ENCODE measurements at regions not wholly inside any gene's neighbourhood (a gene's known extent, or its start where the extent isn't known, plus 50 kb on each side); places are given as distances from the start of the nearest gene placed in this dataset.

DNA sequence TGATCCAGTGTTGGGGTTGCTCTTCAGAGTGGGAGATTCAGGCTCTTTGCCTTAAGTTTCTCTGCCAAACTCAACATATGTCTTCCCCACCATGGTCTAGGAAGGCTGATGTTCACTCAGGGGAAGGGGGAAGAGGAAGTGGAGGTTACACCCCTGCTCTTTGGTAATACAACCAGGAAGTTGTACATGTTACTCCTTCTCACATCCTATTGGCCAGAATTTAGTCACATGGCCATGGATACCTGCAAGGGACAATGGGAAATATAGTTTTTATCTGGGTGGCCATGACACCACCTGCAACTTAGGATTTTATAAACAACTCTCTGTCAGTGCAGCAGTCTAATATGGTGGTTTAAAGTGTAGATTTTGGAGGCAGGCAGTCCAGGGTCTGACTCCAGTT lies 150.9 kb downstream of the TBX5 start:
- no peak for DNase-seq (ENCODE audit: low spot score)
- H2BK5ac ChIP-seq (ENCODE audit: low read length), result no peak overlapping the region
- H3K27me3 ChIP-seq (ENCODE audit: control insufficient read depth in 3 of 3, insufficient read depth in 3 of 3, low read depth in 1 of 3, low read length in 3 of 3), result no peaks in the 10 kb centered on the region
- H3K9ac ChIP-seq (ENCODE audit: low read depth, low read length, poor library complexity), result no peak overlapping the region
- no peak overlapping the region for H2BK120ac ChIP-seq (ENCODE audit: low read depth, low read length)
- H3K4ac ChIP-seq (ENCODE audit: low read length), result no peak overlapping the region
- H3K79me1 ChIP-seq (ENCODE audit: low read depth, low read length), result no peaks in the 10 kb centered on the region
- no peaks in the 10 kb centered on the region for H3K4me1 ChIP-seq (ENCODE audit: control insufficient read depth in 2 of 2, insufficient read depth in 1 of 2, low read depth in 1 of 2, low read length in 2 of 2)
- H3K4me3 ChIP-seq (ENCODE audit: low read length in 2 of 2), result no peak overlapping the region
- no peak overlapping the region for H3K23ac ChIP-seq (ENCODE audit: low read depth, low read length, poor library complexity)
- H2AFZ ChIP-seq (ENCODE audit: low read length), result no peak overlapping the region
- H3K27ac ChIP-seq (replicated peaks; ENCODE audit: low read length), result no peak overlapping the region
- H4K8ac ChIP-seq (ENCODE audit: low read depth, low read length), result no peak overlapping the region
- no peak overlapping the region for H3K4me2 ChIP-seq (ENCODE audit: insufficient read depth, low read length, poor library complexity, severe bottlenecking)
- H2BK12ac ChIP-seq (ENCODE audit: low read length), result no peak overlapping the region
- no peak overlapping the region for H2AK5ac ChIP-seq (ENCODE audit: low read depth, low read length)
- no peaks in the 10 kb centered on the region for H3K36me3 ChIP-seq (replicated peaks in 1 of 2; ENCODE audit: control insufficient read depth in 2 of 2, insufficient read depth in 2 of 2, low read length in 2 of 2)
- no peak overlapping the region for H2BK15ac ChIP-seq (ENCODE audit: low read length)
- no peaks in the 10 kb centered on the region for H3K9me3 ChIP-seq (replicated peaks in 1 of 2; ENCODE audit: control insufficient read depth in 2 of 2, insufficient read depth in 1 of 2, low read depth in 1 of 2, low read length in 2 of 2)
- no peak overlapping the region for H3K18ac ChIP-seq (ENCODE audit: low read length)
- no peak overlapping the region for H4K91ac ChIP-seq (ENCODE audit: low read depth, low read length, poor library complexity)
- H3K14ac ChIP-seq (ENCODE audit: low read length), result no peak overlapping the region

DNA sequence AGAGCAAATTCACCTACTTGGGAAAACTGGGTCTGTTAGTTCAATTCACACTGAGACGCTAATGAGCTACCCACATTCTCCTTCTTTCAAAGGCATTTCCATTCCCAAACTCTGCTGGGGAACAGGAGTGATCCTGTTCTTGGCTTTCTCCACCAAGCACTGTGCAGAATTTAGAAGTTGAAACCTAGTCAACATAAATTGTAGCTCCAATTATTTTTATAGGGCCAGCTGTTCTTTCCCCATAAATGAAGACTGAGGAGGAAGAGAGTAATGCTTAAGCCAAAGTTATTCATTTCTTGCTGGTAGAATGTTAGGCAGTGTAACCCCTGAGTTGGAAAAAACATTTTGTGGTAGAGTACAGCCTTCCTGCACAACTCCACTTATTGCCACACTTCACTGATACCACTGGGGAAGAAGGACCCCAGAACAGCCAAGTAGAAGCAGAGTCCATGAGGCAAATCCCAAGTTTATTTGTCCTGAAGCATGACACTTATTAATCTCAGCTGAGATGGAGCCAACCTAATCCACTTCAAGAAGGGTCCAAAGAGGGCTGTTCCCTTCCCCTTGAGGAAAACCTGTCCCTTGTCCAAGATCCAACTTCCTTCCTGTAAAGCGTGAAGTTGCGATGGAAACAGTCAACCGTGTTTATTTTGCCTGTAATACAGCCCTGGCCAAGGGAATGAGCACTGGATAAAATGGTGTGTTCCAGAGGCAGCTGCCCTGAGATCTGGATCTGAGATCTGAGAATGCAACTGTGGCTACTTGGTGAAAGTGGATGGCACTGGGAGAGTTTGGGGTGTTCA lies 151.8 kb downstream of the TBX5 start:
- no peaks in the 10 kb centered on the region for H3K79me1 ChIP-seq (ENCODE audit: low read depth, low read length)
- WGBS, 2 donors (ENCODE audit: extremely low coverage in 2 of 2, insufficient read length in 2 of 2, insufficient replicate concordance in 1 of 2), result no CpG with 5 or more reads among the region's 4 CpGs
- no peak overlapping the region for H3K4me3 ChIP-seq (ENCODE audit: low read length in 2 of 2)
- H2AK5ac ChIP-seq (ENCODE audit: low read depth, low read length), result no peak overlapping the region
- H3K18ac ChIP-seq (ENCODE audit: low read length), result no peak overlapping the region
- no peaks in the 10 kb centered on the region for H3K4me1 ChIP-seq (ENCODE audit: control insufficient read depth in 2 of 2, insufficient read depth in 1 of 2, low read depth in 1 of 2, low read length in 2 of 2)
- H2BK15ac ChIP-seq (ENCODE audit: low read length), result no peak overlapping the region
- H2BK12ac ChIP-seq (ENCODE audit: low read length), result no peak overlapping the region
- no peak overlapping the region for H2BK120ac ChIP-seq (ENCODE audit: low read depth, low read length)
- H2BK5ac ChIP-seq (ENCODE audit: low read length), result no peak overlapping the region
- no peak overlapping the region for H4K8ac ChIP-seq (ENCODE audit: low read depth, low read length)
- H3K4ac ChIP-seq (ENCODE audit: low read length), result no peak overlapping the region
- no peak overlapping the region for H3K27ac ChIP-seq (replicated peaks; ENCODE audit: low read length)
- no peaks in the 10 kb centered on the region for H3K9me3 ChIP-seq (replicated peaks in 1 of 2; ENCODE audit: control insufficient read depth in 2 of 2, insufficient read depth in 1 of 2, low read depth in 1 of 2, low read length in 2 of 2)
- no peak overlapping the region for H4K91ac ChIP-seq (ENCODE audit: low read depth, low read length, poor library complexity)
- H3K14ac ChIP-seq (ENCODE audit: low read length), result no peak overlapping the region
- DNase-seq (ENCODE audit: low spot score), result no peak
- no peak overlapping the region for H3K23ac ChIP-seq (ENCODE audit: low read depth, low read length, poor library complexity)
- no peaks in the 10 kb centered on the region for H3K27me3 ChIP-seq (ENCODE audit: control insufficient read depth in 3 of 3, insufficient read depth in 3 of 3, low read depth in 1 of 3, low read length in 3 of 3)
- H3K4me2 ChIP-seq (ENCODE audit: insufficient read depth, low read length, poor library complexity, severe bottlenecking), result no peak overlapping the region
- no peak overlapping the region for H2AFZ ChIP-seq (ENCODE audit: low read length)
- H3K36me3 ChIP-seq (replicated peaks in 1 of 2; ENCODE audit: control insufficient read depth in 2 of 2, insufficient read depth in 2 of 2, low read length in 2 of 2), result no peaks in the 10 kb centered on the region
- H3K9ac ChIP-seq (ENCODE audit: low read depth, low read length, poor library complexity), result no peak overlapping the region

DNA sequence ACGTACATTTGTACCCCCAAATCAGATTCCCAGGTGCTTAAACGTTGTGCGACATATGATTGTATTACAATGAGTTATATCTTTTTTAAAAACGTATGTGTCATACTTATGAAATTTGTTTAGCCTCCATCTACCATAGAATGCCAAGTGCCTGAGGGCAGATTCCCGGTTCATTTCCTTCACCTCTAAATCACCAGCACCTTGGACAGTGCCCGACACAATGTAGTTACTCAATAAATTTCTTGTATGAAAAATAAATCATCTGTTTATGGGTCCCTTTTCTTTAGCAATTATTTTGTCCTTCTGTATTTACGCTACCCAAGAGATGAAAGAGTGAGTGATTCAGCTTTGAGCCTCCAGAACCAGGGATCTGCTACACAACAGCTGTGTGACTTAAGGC lies 157.4 kb downstream of the TBX5 start:
- H3K4ac ChIP-seq (ENCODE audit: low read length), result no peak overlapping the region
- no CpG with 5 or more reads among the region's 7 CpGs for WGBS, 2 donors (ENCODE audit: extremely low coverage in 2 of 2, insufficient read length in 2 of 2, insufficient replicate concordance in 1 of 2)
- peaks cover 0 to 4% (median 0%) of the 10 kb centered on the region in 3 experiments for H3K27me3 ChIP-seq (ENCODE audit: control insufficient read depth in 3 of 3, insufficient read depth in 3 of 3, low read depth in 1 of 3, low read length in 3 of 3)
- H3K18ac ChIP-seq (ENCODE audit: low read length), result no peak overlapping the region
- H3K9ac ChIP-seq (ENCODE audit: low read depth, low read length, poor library complexity), result no peak overlapping the region
- no peaks in the 10 kb centered on the region for H3K36me3 ChIP-seq (replicated peaks in 1 of 2; ENCODE audit: control insufficient read depth in 2 of 2, insufficient read depth in 2 of 2, low read length in 2 of 2)
- no peak overlapping the region for H2BK15ac ChIP-seq (ENCODE audit: low read length)
- no peak overlapping the region for H2BK120ac ChIP-seq (ENCODE audit: low read depth, low read length)
- H2AFZ ChIP-seq (ENCODE audit: low read length), result no peak overlapping the region
- H4K8ac ChIP-seq (ENCODE audit: low read depth, low read length), result no peak overlapping the region
- H3K4me1 ChIP-seq (ENCODE audit: control insufficient read depth in 2 of 2, insufficient read depth in 1 of 2, low read depth in 1 of 2, low read length in 2 of 2), result no peaks in the 10 kb centered on the region
- H3K27ac ChIP-seq (replicated peaks; ENCODE audit: low read length), result no peak overlapping the region
- H3K23ac ChIP-seq (ENCODE audit: low read depth, low read length, poor library complexity), result no peak overlapping the region
- DNase-seq (ENCODE audit: low spot score), result no peak
- no peaks in the 10 kb centered on the region for H3K9me3 ChIP-seq (replicated peaks in 1 of 2; ENCODE audit: control insufficient read depth in 2 of 2, insufficient read depth in 1 of 2, low read depth in 1 of 2, low read length in 2 of 2)
- no peak overlapping the region for H3K4me2 ChIP-seq (ENCODE audit: insufficient read depth, low read length, poor library complexity, severe bottlenecking)
- H3K79me1 ChIP-seq (ENCODE audit: low read depth, low read length), result no peaks in the 10 kb centered on the region
- no peak overlapping the region for H3K14ac ChIP-seq (ENCODE audit: low read length)
- H2BK12ac ChIP-seq (ENCODE audit: low read length), result no peak overlapping the region
- H2BK5ac ChIP-seq (ENCODE audit: low read length), result no peak overlapping the region
- H2AK5ac ChIP-seq (ENCODE audit: low read depth, low read length), result no peak overlapping the region
- H3K4me3 ChIP-seq (ENCODE audit: low read length in 2 of 2), result no peak overlapping the region
- H4K91ac ChIP-seq (ENCODE audit: low read depth, low read length, poor library complexity), result no peak overlapping the region

DNA sequence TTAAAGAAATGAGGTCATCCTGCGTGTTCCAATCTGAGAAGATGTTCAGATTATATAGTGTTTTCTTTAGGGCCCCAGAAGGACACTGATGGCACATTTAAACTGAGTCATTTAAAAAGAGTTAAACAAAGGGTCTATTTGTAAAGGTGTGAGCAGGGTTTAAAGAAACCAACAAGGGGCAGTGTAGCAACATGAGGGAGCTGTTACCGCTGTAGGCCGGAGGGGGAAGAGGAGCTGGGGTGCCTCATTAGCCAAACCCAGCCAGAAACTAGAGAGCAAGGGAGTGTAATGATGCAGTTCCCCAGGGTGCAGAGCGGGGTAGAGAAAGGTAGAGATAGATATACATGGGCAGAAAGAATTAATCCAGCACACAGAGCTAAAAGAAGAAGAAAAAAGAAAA lies 160.4 kb downstream of the TBX5 start:
- Histone ChIP-seq H3K4me1 (ENCODE audit: control insufficient read depth in 2 of 2, insufficient read depth in 1 of 2, low read depth in 1 of 2, low read length in 2 of 2) (no peaks in the 10 kb centered on the region), H3K36me3 (replicated peaks in 1 of 2; ENCODE audit: control insufficient read depth in 2 of 2, insufficient read depth in 2 of 2, low read length in 2 of 2) (no peaks in the 10 kb centered on the region), H2BK12ac (ENCODE audit: low read length) (no peak overlapping the region), H2AFZ (ENCODE audit: low read length) (no peak overlapping the region), H2AK5ac (ENCODE audit: low read depth, low read length) (no peak overlapping the region), H3K79me1 (ENCODE audit: low read depth, low read length) (no peaks in the 10 kb centered on the region), H2BK120ac (ENCODE audit: low read depth, low read length) (no peak overlapping the region), H4K8ac (ENCODE audit: low read depth, low read length) (no peak overlapping the region), H3K9ac (ENCODE audit: low read depth, low read length, poor library complexity) (no peak overlapping the region), H2BK5ac (ENCODE audit: low read length) (no peak overlapping the region), H3K9me3 (replicated peaks in 1 of 2; ENCODE audit: control insufficient read depth in 2 of 2, insufficient read depth in 1 of 2, low read depth in 1 of 2, low read length in 2 of 2) (peaks cover 0 to 5% of the 10 kb centered on the region in 2 donors), H3K4me2 (ENCODE audit: insufficient read depth, low read length, poor library complexity, severe bottlenecking) (no peak overlapping the region), H3K18ac (ENCODE audit: low read length) (no peak overlapping the region), H3K14ac (ENCODE audit: low read length) (no peak overlapping the region), H3K27me3 (ENCODE audit: control insufficient read depth in 3 of 3, insufficient read depth in 3 of 3, low read depth in 1 of 3, low read length in 3 of 3) (peaks cover 0 to 4% (median 0%) of the 10 kb centered on the region in 3 experiments), H4K91ac (ENCODE audit: low read depth, low read length, poor library complexity) (no peak overlapping the region), H3K4ac (ENCODE audit: low read length) (no peak overlapping the region), H3K4me3 (ENCODE audit: low read length in 2 of 2) (no peak overlapping the region), H3K27ac (replicated peaks; ENCODE audit: low read length) (no peak overlapping the region), H2BK15ac (ENCODE audit: low read length) (no peak overlapping the region), H3K23ac (ENCODE audit: low read depth, low read length, poor library complexity) (no peak overlapping the region)
- no peak for DNase-seq (ENCODE audit: low spot score)
- WGBS, 2 donors (ENCODE audit: extremely low coverage in 2 of 2, insufficient read length in 2 of 2, insufficient replicate concordance in 1 of 2), result no CpG with 5 or more reads among the region's 4 CpGs
